Astrocyte (in vitro differentiated cells and primary cell): ENCODE measurements at regions not wholly inside any gene's neighbourhood (a gene's known extent, or its start where the extent isn't known, plus 50 kb on each side); places are given as distances from the start of the nearest gene placed in this dataset.

Experiments used
- DNase-seq: peaks from one replicate; pipeline ENCODE4 v3.0.0-alpha.2; 2010; ENCODE audit warnings: low read depth
- FAIRE-seq: peaks from 2 replicates; lab custom pipeline; 2011; peaks lifted over from hg19 to GRCh38; lab: Jason Lieb, UNC
- H2AFZ ChIP-seq: 2 replicates; pipeline ENCODE4 v1.6.0; 2012; ENCODE audit warnings: low read depth, low read length, inconsistent platforms
- H3K27ac ChIP-seq: 2 replicates; pipeline ENCODE4 v1.5.1; 2011; ENCODE audit warnings: low read depth, low read length, inconsistent platforms
- H3K27me3 ChIP-seq: 2 replicates; pipeline ENCODE4 v1.6.0; 2011; ENCODE audit warnings: low read length, inconsistent platforms; ENCODE audit not compliant: insufficient read depth
- H3K36me3 ChIP-seq: 2 replicates; pipeline ENCODE4 v1.5.1; 2011; ENCODE audit warnings: low read length, inconsistent platforms; ENCODE audit not compliant: insufficient read depth
- H3K4me1 ChIP-seq: 2 replicates; pipeline ENCODE4 v1.5.1; 2011; ENCODE audit warnings: low read length, inconsistent platforms; ENCODE audit not compliant: insufficient read depth
- H3K4me2 ChIP-seq: 2 replicates; pipeline ENCODE4 v1.6.0; 2012; ENCODE audit warnings: low read length, inconsistent platforms
- H3K4me3 ChIP-seq: 2 replicates; pipeline ENCODE4 v1.5.1; 2011; ENCODE audit warnings: low read depth, mild to moderate bottlenecking, low read length, inconsistent platforms; ENCODE audit not compliant: insufficient read depth
- H3K79me2 ChIP-seq: 2 replicates; pipeline ENCODE4 v1.6.0; 2012; ENCODE audit warnings: mild to moderate bottlenecking, low read length, inconsistent platforms; ENCODE audit not compliant: insufficient read depth
- H3K9ac ChIP-seq: 2 replicates; pipeline ENCODE4 v1.6.0; 2012; ENCODE audit warnings: mild to moderate bottlenecking, low read length, inconsistent platforms
- H3K9me3 ChIP-seq: 2 replicates; pipeline ENCODE4 v1.5.1; 2012; ENCODE audit warnings: low read depth, mild to moderate bottlenecking, low read length, inconsistent platforms; ENCODE audit not compliant: insufficient read depth
- H4K20me1 ChIP-seq: 2 replicates; pipeline ENCODE4 v1.6.0; 2012; ENCODE audit warnings: low read length, inconsistent platforms; ENCODE audit not compliant: insufficient read depth
- H3K27ac Mint-ChIP-seq: one replicate; pipeline ENCODE4 v1.8.0; 2021; ENCODE audit warnings: mild to moderate bottlenecking, mixed read lengths; ENCODE audit not compliant: unreplicated experiment
- H3K27me3 Mint-ChIP-seq: one replicate; pipeline ENCODE4 v1.8.0; 2021; ENCODE audit warnings: low read depth, mixed read lengths; ENCODE audit not compliant: unreplicated experiment
- H3K36me3 Mint-ChIP-seq: one replicate; pipeline ENCODE4 v1.8.0; 2021; ENCODE audit warnings: low read depth, mixed read lengths; ENCODE audit not compliant: unreplicated experiment
- H3K4me1 Mint-ChIP-seq: one replicate; pipeline ENCODE4 v1.8.0; 2021; ENCODE audit warnings: low read depth, mixed read lengths; ENCODE audit not compliant: unreplicated experiment
- H3K4me3 Mint-ChIP-seq: one replicate; pipeline ENCODE4 v1.8.0; 2021; ENCODE audit warnings: mild to moderate bottlenecking, moderate library complexity, mixed read lengths; ENCODE audit not compliant: unreplicated experiment
- H3K9me3 Mint-ChIP-seq: one replicate; pipeline ENCODE4 v1.8.0; 2021; ENCODE audit warnings: mild to moderate bottlenecking, mixed read lengths; ENCODE audit not compliant: unreplicated experiment
- EZH2 ChIP-seq: IDR thresholded peaks from 2 replicates; pipeline ENCODE4 v1.6.1; 2012; ENCODE audit warnings: mild to moderate bottlenecking, low read length, inconsistent platforms; ENCODE audit not compliant: insufficient read depth
- TF ChIP-seq, protein P1 (sequence below): IDR thresholded peaks from 2 replicates; pipeline ENCODE4 v1.5.1; 2011; ENCODE audit warnings: low read depth, mild to moderate bottlenecking, inconsistent platforms, low read length, moderate library complexity; ENCODE audit not compliant: insufficient read depth

DNA sequence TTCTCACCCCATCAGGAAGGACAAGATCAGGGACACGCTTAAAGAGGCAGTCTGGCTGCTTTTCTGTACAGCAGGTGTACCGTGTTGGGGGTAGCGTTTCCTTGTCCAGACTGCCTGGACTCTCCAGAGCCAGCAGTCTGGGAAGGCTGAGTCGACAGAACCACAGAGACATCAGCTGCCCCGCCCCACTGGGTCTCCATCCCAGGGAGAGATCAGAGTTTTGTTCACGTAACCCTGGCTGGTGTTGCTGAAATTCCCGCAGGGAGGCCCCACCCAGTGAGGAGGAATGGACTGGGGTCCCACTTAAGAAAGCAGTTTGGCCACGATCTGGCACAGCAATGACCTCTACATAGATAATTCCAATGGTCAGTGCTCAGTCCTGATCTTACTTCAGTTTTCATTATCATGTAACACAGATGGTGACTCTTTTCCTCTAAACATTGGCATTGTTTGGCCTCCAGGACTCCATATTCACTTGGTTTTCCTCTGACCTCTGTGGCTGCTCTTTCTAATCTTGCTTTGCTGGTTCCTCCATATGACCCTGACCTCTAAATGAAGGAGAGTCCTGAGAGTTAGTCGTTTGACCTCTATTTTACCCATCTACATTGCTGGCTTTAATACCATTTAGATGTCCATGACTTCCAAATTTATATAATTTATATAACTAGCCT, 89.6 kb upstream of the LRRC55 start:
- Histone ChIP-seq H3K36me3 (no peaks in the 10 kb centered on the region), H3K9me3 (no peaks in the 10 kb centered on the region), H3K79me2 (no peaks in the 10 kb centered on the region), H3K4me2 (no peak overlapping the region), H4K20me1 (no peaks in the 10 kb centered on the region), H3K4me1 (no peaks in the 10 kb centered on the region), H3K4me3 (no peak overlapping the region), H3K27ac (no peak overlapping the region), H3K9ac (no peak overlapping the region), H2AFZ (no peak overlapping the region), H3K27me3 (peaks cover 10% of the 10 kb centered on the region)
- H3K4me3 Mint-ChIP-seq, result no peak overlapping the region
- FAIRE-seq (no peak), DNase-seq (no peak)
- H3K36me3 Mint-ChIP-seq, result no peaks in the 10 kb centered on the region
- H3K9me3 Mint-ChIP-seq, result no peaks in the 10 kb centered on the region
- no peak for TF ChIP-seq EZH2
- TF ChIP-seq, protein P1, sequence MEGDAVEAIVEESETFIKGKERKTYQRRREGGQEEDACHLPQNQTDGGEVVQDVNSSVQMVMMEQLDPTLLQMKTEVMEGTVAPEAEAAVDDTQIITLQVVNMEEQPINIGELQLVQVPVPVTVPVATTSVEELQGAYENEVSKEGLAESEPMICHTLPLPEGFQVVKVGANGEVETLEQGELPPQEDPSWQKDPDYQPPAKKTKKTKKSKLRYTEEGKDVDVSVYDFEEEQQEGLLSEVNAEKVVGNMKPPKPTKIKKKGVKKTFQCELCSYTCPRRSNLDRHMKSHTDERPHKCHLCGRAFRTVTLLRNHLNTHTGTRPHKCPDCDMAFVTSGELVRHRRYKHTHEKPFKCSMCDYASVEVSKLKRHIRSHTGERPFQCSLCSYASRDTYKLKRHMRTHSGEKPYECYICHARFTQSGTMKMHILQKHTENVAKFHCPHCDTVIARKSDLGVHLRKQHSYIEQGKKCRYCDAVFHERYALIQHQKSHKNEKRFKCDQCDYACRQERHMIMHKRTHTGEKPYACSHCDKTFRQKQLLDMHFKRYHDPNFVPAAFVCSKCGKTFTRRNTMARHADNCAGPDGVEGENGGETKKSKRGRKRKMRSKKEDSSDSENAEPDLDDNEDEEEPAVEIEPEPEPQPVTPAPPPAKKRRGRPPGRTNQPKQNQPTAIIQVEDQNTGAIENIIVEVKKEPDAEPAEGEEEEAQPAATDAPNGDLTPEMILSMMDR, result no peak
- no peak overlapping the region for H3K27ac Mint-ChIP-seq
- peaks cover 6% of the 10 kb centered on the region for H3K27me3 Mint-ChIP-seq
- peaks cover 18% of the 10 kb centered on the region for H3K4me1 Mint-ChIP-seq

DNA sequence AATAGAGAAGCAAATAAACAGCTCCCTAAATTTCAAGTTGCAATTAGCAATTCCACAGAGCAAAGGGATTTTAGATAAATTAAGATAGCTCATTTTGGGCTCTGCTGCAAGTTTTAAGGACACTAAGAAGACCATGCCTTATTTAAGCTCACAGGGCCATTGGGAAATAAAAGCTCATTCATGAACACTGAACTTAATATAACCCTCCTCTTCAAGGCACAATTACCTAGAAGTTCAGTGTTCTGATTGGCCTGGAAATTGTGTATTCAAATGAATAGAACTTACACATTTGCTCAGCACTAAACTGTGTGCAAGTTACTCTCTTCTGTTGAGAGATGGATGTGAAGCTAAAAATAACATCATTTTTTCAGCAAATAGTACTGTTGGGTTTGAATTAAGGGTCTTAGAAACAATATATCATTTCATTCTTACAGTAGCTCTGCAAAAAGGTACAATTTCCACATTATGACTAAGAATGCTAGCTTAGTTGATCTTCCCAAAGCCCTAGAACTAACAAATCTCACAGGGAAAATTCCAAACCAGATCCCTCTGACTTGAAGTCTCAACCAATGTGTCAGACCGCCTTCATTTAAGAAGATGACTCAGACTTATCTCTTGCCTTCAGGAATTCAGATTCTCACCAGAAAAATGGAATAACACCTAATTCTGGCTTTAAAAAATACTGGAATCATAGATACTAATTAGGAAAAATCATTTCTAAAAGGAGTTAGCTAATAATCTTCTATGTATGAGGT, 87.4 kb upstream of the LRRC55 start:
- Histone ChIP-seq H3K4me1 (no peaks in the 10 kb centered on the region), H3K27ac (no peak overlapping the region), H2AFZ (no peak overlapping the region), H3K4me3 (no peak overlapping the region), H3K9me3 (no peaks in the 10 kb centered on the region), H3K9ac (no peak overlapping the region), H3K4me2 (no peak overlapping the region), H3K36me3 (no peaks in the 10 kb centered on the region), H3K79me2 (no peaks in the 10 kb centered on the region), H4K20me1 (no peaks in the 10 kb centered on the region), H3K27me3 (peaks cover 4% of the 10 kb centered on the region)
- Mint-ChIP-seq H3K27ac (peak overlapping the region; percentile 77), H3K4me1 (peaks cover 18% of the 10 kb centered on the region), H3K36me3 (no peaks in the 10 kb centered on the region), H3K27me3 (peaks cover 6% of the 10 kb centered on the region), H3K9me3 (no peaks in the 10 kb centered on the region), H3K4me3 (no peak overlapping the region)
- DNase-seq (peak; percentile 23), FAIRE-seq (peak; percentile 89)
- TF ChIP-seq EZH2, result no peak
- TF ChIP-seq, protein P1, result no peak

DNA sequence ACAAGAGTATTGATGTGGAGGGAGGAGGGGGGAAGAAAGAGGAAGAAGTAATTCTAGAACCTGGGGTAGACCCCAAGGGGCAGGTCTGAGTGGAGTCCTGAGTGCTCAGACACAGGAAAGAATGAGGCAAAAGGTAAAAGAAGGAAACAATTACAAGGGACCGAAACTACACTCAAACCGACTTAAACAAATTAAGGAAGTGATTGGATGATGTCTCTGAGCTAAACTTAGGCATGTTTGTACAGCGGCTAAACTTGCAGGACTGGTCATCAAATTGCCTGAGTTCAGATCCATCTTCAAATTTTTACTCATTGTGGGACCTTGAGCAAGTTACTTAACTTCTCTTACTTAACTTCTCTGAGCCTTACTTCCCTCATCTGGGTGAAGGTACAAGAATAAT, 86.3 kb upstream of the LRRC55 start:
- FAIRE-seq, result no peak
- H3K9ac ChIP-seq, result no peak overlapping the region

More for the DNA sequence above, 86.3 kb upstream of the LRRC55 start:
- Mint-ChIP-seq H3K27ac (no peak overlapping the region), H3K4me3 (no peak overlapping the region), H3K27me3 (peaks cover 6% of the 10 kb centered on the region), H3K4me1 (peaks cover 18% of the 10 kb centered on the region), H3K36me3 (no peaks in the 10 kb centered on the region), H3K9me3 (no peaks in the 10 kb centered on the region)
- no peak overlapping the region for H3K4me3 ChIP-seq
- no peak overlapping the region for H3K27ac ChIP-seq
- H4K20me1 ChIP-seq, result no peaks in the 10 kb centered on the region
- no peaks in the 10 kb centered on the region for H3K9me3 ChIP-seq
- H3K4me2 ChIP-seq, result no peak overlapping the region
- TF ChIP-seq EZH2, result no peak
- TF ChIP-seq, protein P1, result no peak
- peaks cover 4% of the 10 kb centered on the region for H3K27me3 ChIP-seq
- DNase-seq, result no peak
- H3K36me3 ChIP-seq, result no peaks in the 10 kb centered on the region
- no peaks in the 10 kb centered on the region for H3K4me1 ChIP-seq
- no peaks in the 10 kb centered on the region for H3K79me2 ChIP-seq
- H2AFZ ChIP-seq, result no peak overlapping the region
